H1 (cell line): ENCODE measurements at regions not wholly inside any gene's neighbourhood (a gene's known extent, or its start where the extent isn't known, plus 50 kb on each side); places are given as distances from the start of the nearest gene placed in this dataset.

Source experiments
- ASH2L ChIP-seq: fragments of 200-600, 300-600 bp; sonication (generic); IDR thresholded peaks from one replicate; pipeline ENCODE4 v1.7.1; 2017; ENCODE audit warnings: low read length
- CBX8 ChIP-seq: fragments of 300-800, 300-1000 bp; sonication (generic); IDR thresholded peaks from 2 replicates; pipeline ENCODE4 v1.7.1; 2016; ENCODE audit warnings: low read depth, low read length, borderline replicate concordance
- CTBP2 ChIP-seq: IDR thresholded peaks from 2 replicates; pipeline ENCODE4 v1.7.0; 2011; ENCODE audit warnings: borderline replicate concordance, mild to moderate bottlenecking, moderate library complexity, mixed read lengths, low read length; ENCODE audit not compliant: insufficient read depth, insufficient read length
- NANOG ChIP-seq: IDR thresholded peaks from 2 replicates; pipeline ENCODE4 v1.6.1; 2011; ENCODE audit warnings: low read length, low read depth, mild to moderate bottlenecking, inconsistent platforms; ENCODE audit not compliant: insufficient read depth, poor library complexity, severe bottlenecking
- POLR2A ChIP-seq, 2 experiments: IDR thresholded peaks; 1 replicate in 1 of 2; 2 replicates in 1 of 2; pipeline ENCODE4 v1.6.1; 2011; ENCODE audit warnings: low read depth in 2 of 2, low read length in 2 of 2, mild to moderate bottlenecking in 2 of 2; ENCODE audit errors: control extremely low read depth in 1 of 2
- POLR2AphosphoS5 ChIP-seq: IDR thresholded peaks from 2 replicates; pipeline ENCODE4 v1.6.1; 2011; ENCODE audit warnings: low read depth, low read length
- RAD21 ChIP-seq, 2 experiments: IDR thresholded peaks in 1 of 2; conservative IDR thresholded peaks in 1 of 2; 2 replicates each; pipeline ENCODE4 v1.6.1; 2011; ENCODE audit warnings: low read depth in 2 of 2, low read length in 2 of 2, improper control_type of control experiment in 1 of 2, inconsistent platforms in 1 of 2, mild to moderate bottlenecking in 1 of 2, moderate library complexity in 1 of 2
- RFX5 ChIP-seq: IDR thresholded peaks from 2 replicates; pipeline ENCODE4 v1.6.1; 2011; ENCODE audit warnings: low read depth, low read length, improper control_type of control experiment, borderline replicate concordance
- RNF2 ChIP-seq: fragments of 200-900, 300-1000 bp; sonication (generic); IDR thresholded peaks from 2 replicates; pipeline ENCODE4 v1.7.1; 2016; ENCODE audit warnings: borderline replicate concordance, low read depth, mild to moderate bottlenecking, antibody characterized with exemption, low read length; ENCODE audit not compliant: poor library complexity, severe bottlenecking; ENCODE audit errors: missing control alignments
- SIN3A ChIP-seq, 2 experiments: IDR thresholded peaks in 1 of 2; conservative IDR thresholded peaks in 1 of 2; 2 replicates each; pipeline ENCODE4 v1.6.1; 2011 to 2012; ENCODE audit warnings: low read length in 2 of 2, improper control_type of control experiment in 1 of 2, low read depth in 1 of 2, mild to moderate bottlenecking in 1 of 2
- SIRT6 ChIP-seq: IDR thresholded peaks from one replicate; pipeline ENCODE4 v1.7.1; 2012; ENCODE audit warnings: low read length, inconsistent platforms
- SP2 ChIP-seq: IDR thresholded peaks from 2 replicates; pipeline ENCODE4 v1.6.1; 2012; ENCODE audit warnings: mild to moderate bottlenecking, low read length, inconsistent platforms
- TAF1 ChIP-seq: IDR thresholded peaks from 2 replicates; pipeline ENCODE4 v1.6.1; 2011; ENCODE audit warnings: mild to moderate bottlenecking, low read depth, low read length
- TAF7 ChIP-seq: optimal IDR thresholded peaks from 2 replicates; pipeline ENCODE3; 2011; ENCODE audit warnings: low read depth, mild to moderate bottlenecking, inconsistent platforms, low read length, moderate library complexity, borderline replicate concordance
- TEAD4 ChIP-seq: IDR thresholded peaks from 2 replicates; pipeline ENCODE4 v1.6.1; 2012; ENCODE audit warnings: low read depth, low read length, inconsistent platforms, mixed read lengths
- ZNF274 ChIP-seq: IDR thresholded peaks from 2 replicates; pipeline ENCODE4 v1.7.0; 2012; ENCODE audit warnings: low read length, borderline replicate concordance; ENCODE audit errors: extremely low read depth
- TF ChIP-seq, protein P1 (sequence below), 3 experiments: IDR thresholded peaks; 1 replicate in 2 of 3; 2 replicates in 1 of 3; pipeline versions ENCODE4 v1.5.1 to v1.6.1; 2011; ENCODE audit warnings: low read length in 3 of 3, mild to moderate bottlenecking in 3 of 3, inconsistent platforms in 2 of 3, low read depth in 1 of 3, moderate library complexity in 1 of 3; ENCODE audit not compliant: insufficient read depth in 1 of 3; ENCODE audit errors: control extremely low read depth in 1 of 3
- TF ChIP-seq, protein P2 (sequence below): IDR thresholded peaks from 2 replicates; pipeline ENCODE4 v1.6.1; 2011; ENCODE audit warnings: low read depth, mild to moderate bottlenecking, low read length; ENCODE audit not compliant: insufficient read depth
- TF ChIP-seq, protein P3 (sequence below): IDR thresholded peaks from 2 replicates; pipeline ENCODE4 v1.6.1; 2011; ENCODE audit warnings: low read length, improper control_type of control experiment

DNA sequence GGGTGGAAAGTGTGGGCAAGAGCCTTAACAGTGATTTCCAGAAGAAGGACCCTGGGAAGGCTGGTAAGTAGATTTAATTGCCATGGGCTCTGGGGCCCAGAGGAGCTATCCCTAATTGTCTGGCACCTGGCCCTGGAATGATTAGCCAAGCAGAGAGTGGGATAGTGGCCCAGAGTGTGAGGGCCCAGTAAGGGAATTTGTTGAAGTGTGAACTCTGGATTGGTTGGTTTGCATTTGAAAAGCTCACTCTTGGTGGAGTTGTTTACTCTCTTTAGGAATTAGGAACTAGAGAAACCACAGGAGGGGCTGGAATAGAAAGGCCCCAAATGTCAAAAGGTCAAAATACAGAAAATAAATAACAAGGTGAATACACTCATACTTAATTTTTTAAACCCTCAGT, 207.1 kb downstream of the GABRG2 start (continued):
- TF ChIP-seq ASH2L (no peak), CBX8 (no peak), SP2 (no peak), POLR2AphosphoS5 (no peak), TEAD4 (peak; percentile 83), RFX5 (no peak), NANOG (peak; percentile 93), TAF7 (no peak), SIRT6 (no peak), ZNF274 (no peak), RAD21 (IDR thresholded peaks at IDR 0.05 in 1 of 2, conservative IDR thresholded peaks at IDR 0.05 in 1 of 2; ENCODE audit: low read depth in 2 of 2, low read length in 2 of 2) (no peak), TAF1 (no peak), SIN3A (conservative IDR thresholded peaks at IDR 0.05 in 1 of 2, IDR thresholded peaks at IDR 0.05 in 1 of 2; ENCODE audit: low read depth in 1 of 2, low read length in 2 of 2) (no peak), CTBP2 (no peak), RNF2 (no peak), POLR2A (IDR thresholded peaks at IDR 0.05; ENCODE audit: control extremely low read depth in 1 of 2, low read depth in 2 of 2, low read length in 2 of 2) (no peak)
- TF ChIP-seq, protein P1, sequence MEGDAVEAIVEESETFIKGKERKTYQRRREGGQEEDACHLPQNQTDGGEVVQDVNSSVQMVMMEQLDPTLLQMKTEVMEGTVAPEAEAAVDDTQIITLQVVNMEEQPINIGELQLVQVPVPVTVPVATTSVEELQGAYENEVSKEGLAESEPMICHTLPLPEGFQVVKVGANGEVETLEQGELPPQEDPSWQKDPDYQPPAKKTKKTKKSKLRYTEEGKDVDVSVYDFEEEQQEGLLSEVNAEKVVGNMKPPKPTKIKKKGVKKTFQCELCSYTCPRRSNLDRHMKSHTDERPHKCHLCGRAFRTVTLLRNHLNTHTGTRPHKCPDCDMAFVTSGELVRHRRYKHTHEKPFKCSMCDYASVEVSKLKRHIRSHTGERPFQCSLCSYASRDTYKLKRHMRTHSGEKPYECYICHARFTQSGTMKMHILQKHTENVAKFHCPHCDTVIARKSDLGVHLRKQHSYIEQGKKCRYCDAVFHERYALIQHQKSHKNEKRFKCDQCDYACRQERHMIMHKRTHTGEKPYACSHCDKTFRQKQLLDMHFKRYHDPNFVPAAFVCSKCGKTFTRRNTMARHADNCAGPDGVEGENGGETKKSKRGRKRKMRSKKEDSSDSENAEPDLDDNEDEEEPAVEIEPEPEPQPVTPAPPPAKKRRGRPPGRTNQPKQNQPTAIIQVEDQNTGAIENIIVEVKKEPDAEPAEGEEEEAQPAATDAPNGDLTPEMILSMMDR (IDR thresholded peaks at IDR 0.05; ENCODE audit: control extremely low read depth in 1 of 3, insufficient read depth in 1 of 3, low read depth in 1 of 3, low read length in 3 of 3), result no peak
- TF ChIP-seq, protein P2, sequence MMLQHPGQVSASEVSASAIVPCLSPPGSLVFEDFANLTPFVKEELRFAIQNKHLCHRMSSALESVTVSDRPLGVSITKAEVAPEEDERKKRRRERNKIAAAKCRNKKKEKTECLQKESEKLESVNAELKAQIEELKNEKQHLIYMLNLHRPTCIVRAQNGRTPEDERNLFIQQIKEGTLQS, result no peak
- TF ChIP-seq, protein P3, sequence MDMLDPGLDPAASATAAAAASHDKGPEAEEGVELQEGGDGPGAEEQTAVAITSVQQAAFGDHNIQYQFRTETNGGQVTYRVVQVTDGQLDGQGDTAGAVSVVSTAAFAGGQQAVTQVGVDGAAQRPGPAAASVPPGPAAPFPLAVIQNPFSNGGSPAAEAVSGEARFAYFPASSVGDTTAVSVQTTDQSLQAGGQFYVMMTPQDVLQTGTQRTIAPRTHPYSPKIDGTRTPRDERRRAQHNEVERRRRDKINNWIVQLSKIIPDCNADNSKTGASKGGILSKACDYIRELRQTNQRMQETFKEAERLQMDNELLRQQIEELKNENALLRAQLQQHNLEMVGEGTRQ, result no peak
